ENCODE measurements at regions not wholly inside any gene's neighbourhood (a gene's known extent, or its start where the extent isn't known, plus 50 kb on each side); places are given as distances from the start of the nearest gene placed in this dataset.

GRCh38 chr2:9149726-9150567, 56.7 kb upstream of the ASAP2 start:
- TF ChIP-seq CTCF (IDR thresholded peaks at IDR 0.05): no peak
- ATAC-seq (no peak), DNase-seq (no peak)

GRCh38 chr2:9149388-9149660, 57.3 kb upstream of the ASAP2 start:
- no peaks in the 10 kb centered on the region for H3K4me1 ChIP-seq (ENCODE audit: low read depth)
- TF ChIP-seq CTCF (IDR thresholded peaks at IDR 0.05): no peak
- no peak for DNase-seq
- H3K4me3 ChIP-seq: no peak overlapping the region
- no peak for ATAC-seq
- H3K36me3 ChIP-seq (ENCODE audit: low read depth): no peaks in the 10 kb centered on the region
- intact Hi-C loops (cut with DNase I, micrococcal nuclease): no loop called here
- no peaks in the 10 kb centered on the region for H3K9me3 ChIP-seq

More at GRCh38 chr2:9149726-9150567, 56.7 kb upstream of the ASAP2 start:
- no peak overlapping the region for H3K4me3 ChIP-seq
- H3K36me3 ChIP-seq (ENCODE audit: low read depth): no peaks in the 10 kb centered on the region
- intact Hi-C loops (cut with DNase I, micrococcal nuclease): no loop called here
- no peaks in the 10 kb centered on the region for H3K9me3 ChIP-seq
- no peaks in the 10 kb centered on the region for H3K4me1 ChIP-seq (ENCODE audit: low read depth)

- intact Hi-C loops (cut with DNase I, micrococcal nuclease): no loop called here
- ATAC-seq: no peak
- DNase-seq: no peak
- H3K4me1 ChIP-seq (ENCODE audit: low read depth): peaks cover 5% of the 10 kb centered on the region
- TF ChIP-seq CTCF (IDR thresholded peaks at IDR 0.05): no peak
- no peaks in the 10 kb centered on the region for H3K9me3 ChIP-seq
- H3K4me3 ChIP-seq: no peak overlapping the region
- H3K36me3 ChIP-seq (ENCODE audit: low read depth): no peaks in the 10 kb centered on the region
Measured at GRCh38 chr2:9146646-9147045, 60.0 kb upstream of the ASAP2 start.

- H3K4me3 ChIP-seq: no peak overlapping the region
- TF ChIP-seq CTCF (IDR thresholded peaks at IDR 0.05): no peak
- no peaks in the 10 kb centered on the region for H3K36me3 ChIP-seq (ENCODE audit: low read depth)
- DNase-seq: no peak
- no peak for ATAC-seq
- H3K9me3 ChIP-seq: no peaks in the 10 kb centered on the region
- intact Hi-C loops (cut with DNase I, micrococcal nuclease): no loop called here
- H3K4me1 ChIP-seq (ENCODE audit: low read depth): peaks cover 5% of the 10 kb centered on the region
Measured at GRCh38 chr2:9145752-9146430, 60.7 kb upstream of the ASAP2 start.

- Histone ChIP-seq H3K9me3 (no peaks in the 10 kb centered on the region), H3K36me3 (ENCODE audit: low read depth) (no peaks in the 10 kb centered on the region), H3K4me1 (ENCODE audit: low read depth) (peaks cover 5% of the 10 kb centered on the region), H3K4me3 (no peak overlapping the region)
- DNase-seq: no peak
- ATAC-seq: no peak
- intact Hi-C loops (cut with DNase I, micrococcal nuclease): no loop called here
- no peak for TF ChIP-seq CTCF (IDR thresholded peaks at IDR 0.05)
Measured at GRCh38 chr2:9145109-9145751, 61.4 kb upstream of the ASAP2 start.
